NCI-H146 treated with DMSO at 0.1 percent for 48 hours (cell line): ENCODE measurements at regions not wholly inside any gene's neighbourhood (a gene's known extent, or its start where the extent isn't known, plus 50 kb on each side); places are given as distances from the start of the nearest gene placed in this dataset.

Experiments
- DNase-seq: peaks from one replicate; lab custom pipeline; 2025; ENCODE audit not compliant: unreplicated experiment; lab: John Stamatoyannopoulos, UW

DNA sequence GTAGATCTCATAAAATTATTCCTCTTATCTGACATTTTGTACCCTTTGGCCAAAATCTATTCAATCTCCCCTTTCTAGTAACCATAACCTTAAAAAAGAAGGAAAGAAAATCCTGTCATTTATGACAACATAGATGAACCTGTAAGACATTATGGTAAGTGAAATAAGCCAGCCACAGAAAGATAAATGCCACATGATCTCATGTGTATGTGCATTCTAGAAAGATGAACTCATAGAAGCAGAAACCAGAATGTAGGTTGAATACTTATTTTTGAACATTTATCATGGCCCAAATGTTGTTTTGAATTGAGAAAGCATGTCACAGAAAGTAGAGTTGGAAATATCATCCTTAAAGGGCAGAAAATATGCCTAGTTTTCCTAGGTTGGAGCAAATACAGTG, 1053.6 kb downstream of the SLC6A15 start:
- DNase-seq, result no peak

DNA sequence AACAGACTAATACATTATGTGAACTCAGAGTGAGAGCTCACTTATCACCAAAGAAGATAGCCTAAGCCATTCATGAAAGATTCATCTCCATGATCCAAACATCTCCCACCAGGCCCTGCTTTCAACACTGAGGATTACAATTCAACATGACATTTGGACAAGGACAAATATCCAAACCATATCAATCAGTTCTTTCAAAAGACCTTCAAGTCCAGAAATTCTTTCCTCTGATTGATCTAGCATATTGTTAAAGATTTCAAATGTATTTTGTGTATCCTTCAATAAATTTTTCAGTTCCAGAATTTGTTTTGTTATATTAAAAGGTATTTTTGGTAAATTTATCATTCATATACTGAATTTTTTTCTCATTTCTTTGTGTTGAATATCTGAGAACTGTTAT, 1055.8 kb downstream of the SLC6A15 start:
- no peak for DNase-seq

- no peak for DNase-seq
These were observed 1062.1 kb downstream of the SLC6A15 start for GRCh38 chr12:83850531-83850930.

DNA sequence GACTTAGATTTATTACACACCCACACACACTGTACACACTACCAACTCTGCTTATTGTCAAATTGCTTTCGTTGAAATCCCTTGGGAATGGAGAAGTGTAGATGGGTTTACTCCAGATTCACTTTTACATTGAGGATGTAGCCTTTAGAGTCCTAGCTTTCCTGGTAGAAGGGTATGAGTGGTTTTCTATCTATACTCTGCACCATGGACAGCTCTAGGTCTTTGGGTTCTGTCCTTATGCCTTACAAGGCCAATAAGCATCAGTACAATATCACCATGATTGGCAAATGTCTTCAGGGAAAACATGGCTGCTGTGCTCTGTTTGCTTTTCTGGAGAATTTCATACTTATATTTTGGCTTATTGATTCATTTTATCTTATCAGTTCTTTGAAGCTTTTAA, 1063.9 kb downstream of the SLC6A15 start:
- no peak for DNase-seq

DNA sequence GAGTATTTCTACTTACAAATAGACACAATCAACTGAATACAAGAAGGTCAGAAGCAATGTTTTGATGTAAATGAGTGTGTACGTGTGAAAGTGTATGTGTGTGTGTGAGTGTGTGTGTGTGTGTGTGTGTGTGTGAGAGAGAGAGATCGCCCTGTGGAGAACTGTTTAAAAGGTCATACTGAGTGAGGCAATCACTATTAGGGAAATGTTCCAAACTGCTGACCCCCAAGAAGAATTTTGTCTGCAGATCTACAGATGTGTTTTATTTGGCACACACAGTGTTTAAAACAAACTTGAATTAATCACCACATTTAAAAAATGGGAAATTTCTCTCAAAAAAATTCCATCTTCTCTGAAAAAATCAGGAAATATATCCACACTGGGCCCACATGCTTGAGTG, 1069.1 kb downstream of the SLC6A15 start:
- DNase-seq, result no peak

DNA sequence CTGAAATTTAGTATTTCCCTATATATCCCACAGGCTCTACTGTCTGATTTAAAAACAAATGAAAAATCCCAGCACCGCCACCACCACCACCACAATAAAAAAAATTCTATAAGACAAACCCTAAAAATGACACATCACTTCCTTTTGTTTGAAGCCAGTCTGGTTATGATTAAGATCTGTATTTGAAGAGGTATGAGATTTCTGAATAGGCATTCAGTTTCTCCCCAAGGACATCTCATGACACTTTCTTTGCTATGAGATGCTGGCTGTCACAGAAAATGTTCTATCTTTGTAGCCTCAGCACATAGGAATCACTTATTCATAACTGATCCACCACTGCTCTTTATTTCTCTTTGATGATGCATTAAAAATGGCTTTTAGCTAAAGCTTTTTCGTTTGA, 1071.0 kb downstream of the SLC6A15 start:
- no peak for DNase-seq

- DNase-seq, result peak; percentile 14
These were observed 1084.7 kb downstream of the SLC6A15 start for GRCh38 chr12:83827860-83828259.

DNA sequence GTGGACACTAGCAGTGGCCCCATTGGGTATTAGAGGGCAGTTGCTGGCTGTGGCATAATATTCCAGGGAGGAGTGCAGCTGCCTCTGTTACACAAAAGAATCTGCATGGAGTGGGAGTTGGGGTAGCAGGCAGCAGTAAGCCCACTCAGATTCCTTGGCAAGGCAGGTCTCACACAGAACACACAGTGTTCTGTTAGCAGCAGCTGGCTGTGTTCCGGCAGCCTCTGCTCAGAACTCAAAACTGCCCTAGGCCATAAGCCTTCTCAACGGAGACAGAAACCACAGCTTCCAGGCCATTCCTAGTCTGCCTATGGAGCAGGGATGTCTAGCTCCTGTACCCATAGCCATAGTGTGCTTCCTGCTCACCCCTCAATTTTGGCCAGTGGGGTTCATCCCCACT, 1085.4 kb downstream of the SLC6A15 start:
- DNase-seq, result no peak

DNA sequence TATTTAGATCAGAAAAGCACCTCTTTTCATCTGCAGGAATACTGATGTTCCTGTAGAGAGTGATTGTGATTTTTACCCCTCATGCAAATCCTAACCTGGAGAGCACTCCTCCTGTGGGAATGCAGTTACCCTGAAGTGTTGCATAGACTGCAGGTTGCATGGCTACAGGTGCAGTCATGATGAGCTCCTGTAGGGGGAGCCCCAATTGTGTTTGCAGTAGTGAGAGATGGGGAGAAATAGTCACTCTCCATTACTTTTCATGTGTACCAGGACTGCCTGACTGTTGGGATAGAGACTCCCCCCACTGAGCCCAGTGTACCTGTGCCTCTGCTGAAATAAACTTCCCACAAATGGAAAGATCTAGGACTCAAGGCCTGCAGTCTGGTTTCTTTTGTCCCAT, 1086.5 kb downstream of the SLC6A15 start:
- DNase-seq, result no peak

DNA sequence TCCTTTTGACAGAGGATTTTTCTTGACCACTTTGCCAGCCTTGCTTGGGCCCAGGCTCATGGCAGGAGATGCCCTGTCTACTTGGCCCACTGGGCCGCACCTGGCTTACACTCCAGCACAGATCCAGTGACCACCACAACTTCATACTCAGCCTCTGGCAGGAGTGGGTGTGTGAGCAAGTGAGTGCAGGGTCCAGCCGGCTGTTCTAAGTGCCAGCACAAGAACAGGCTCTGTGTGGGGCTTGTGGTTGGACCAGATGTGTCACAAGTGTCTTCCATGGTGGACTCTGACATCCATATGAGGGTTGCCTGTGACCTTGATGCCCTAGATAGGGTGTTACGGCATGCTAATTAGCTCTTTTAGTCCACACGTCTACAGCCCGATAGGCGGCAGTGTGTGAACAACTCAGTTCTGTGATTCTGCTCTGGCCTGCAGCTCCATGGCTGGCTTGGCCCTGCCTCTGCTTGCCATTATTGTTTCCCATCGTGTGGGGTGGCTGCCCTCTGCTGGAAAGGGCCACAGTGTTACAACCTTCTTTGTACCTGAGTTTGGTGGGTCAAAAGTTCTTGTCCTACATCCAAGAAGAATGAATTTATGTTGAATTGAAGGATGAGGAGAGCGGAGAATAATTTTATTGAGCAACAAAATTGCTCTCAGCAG, 1089.1 kb downstream of the SLC6A15 start:
- no peak for DNase-seq

GRCh38 chr12:83821967-83822366, 1090.6 kb downstream of the SLC6A15 start:
- no peak for DNase-seq

- no peak for DNase-seq
These were observed 1093.7 kb downstream of the SLC6A15 start for GRCh38 chr12:83818881-83819280.

DNA sequence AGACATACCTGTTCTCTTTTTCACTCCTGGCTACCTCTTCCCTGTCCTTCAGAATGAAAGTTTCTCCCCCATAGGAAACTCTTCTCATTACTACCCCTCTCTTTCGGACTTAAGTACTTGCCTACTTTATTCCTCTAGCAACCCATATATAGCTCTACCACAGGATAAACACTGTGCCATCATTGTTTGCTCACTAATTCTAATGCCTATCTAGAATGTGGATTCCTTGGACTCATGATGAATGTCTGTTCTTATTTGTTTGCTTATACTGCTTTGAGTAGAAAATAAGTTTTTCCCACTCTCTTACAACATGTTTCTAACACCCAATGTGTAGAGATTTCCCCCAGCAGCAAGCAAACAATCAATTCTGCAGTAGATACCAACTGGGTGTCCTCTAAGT, 1094.9 kb downstream of the SLC6A15 start:
- DNase-seq, result no peak

- DNase-seq, result no peak
These were observed 1104.0 kb downstream of the SLC6A15 start for GRCh38 chr12:83808591-83808990.

DNA sequence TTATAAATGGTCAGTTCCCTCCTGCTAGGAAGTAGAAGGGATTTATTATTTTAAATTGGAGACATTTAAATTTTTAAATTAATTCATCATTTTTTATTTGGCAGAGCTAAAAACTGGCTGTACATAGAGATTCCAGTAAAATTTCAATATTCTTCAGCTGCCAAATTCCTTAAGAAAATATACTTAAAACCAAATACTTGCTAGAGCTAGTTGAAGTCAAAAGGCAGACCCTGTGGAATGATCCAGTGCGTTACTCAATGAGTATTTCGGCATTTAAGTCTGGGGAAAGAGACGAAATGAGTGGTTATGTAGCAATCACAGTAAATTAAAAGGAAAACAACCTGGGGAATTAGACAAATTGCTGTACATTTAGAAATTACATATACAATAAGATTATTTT, 1104.7 kb downstream of the SLC6A15 start:
- no peak for DNase-seq

DNA sequence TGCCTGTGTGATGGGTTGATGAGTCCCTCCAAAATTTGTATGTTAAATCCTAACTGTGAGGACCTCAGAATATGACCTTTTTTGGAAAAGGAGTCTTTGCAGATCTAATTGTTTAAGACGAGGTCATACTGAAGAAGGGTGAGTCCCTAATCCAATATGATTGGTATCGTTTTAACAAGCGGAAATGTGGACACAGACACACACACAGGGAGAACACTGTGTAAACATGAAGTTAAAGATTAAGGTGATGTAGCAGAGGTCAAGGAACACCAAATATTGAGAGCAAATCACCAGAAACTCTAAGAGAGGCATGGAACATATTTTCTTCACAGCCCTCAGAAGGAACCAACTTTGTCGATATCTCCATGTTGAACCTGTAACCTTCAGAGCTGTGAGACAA, 1106.7 kb downstream of the SLC6A15 start:
- no peak for DNase-seq

GRCh38 chr12:83805156-83805772, 1107.3 kb downstream of the SLC6A15 start:
- no peak for DNase-seq

GRCh38 chr12:83801972-83802371, 1110.6 kb downstream of the SLC6A15 start:
- DNase-seq, result no peak

GRCh38 chr12:83800022-83800421, 1112.6 kb downstream of the SLC6A15 start:
- DNase-seq, result no peak

DNA sequence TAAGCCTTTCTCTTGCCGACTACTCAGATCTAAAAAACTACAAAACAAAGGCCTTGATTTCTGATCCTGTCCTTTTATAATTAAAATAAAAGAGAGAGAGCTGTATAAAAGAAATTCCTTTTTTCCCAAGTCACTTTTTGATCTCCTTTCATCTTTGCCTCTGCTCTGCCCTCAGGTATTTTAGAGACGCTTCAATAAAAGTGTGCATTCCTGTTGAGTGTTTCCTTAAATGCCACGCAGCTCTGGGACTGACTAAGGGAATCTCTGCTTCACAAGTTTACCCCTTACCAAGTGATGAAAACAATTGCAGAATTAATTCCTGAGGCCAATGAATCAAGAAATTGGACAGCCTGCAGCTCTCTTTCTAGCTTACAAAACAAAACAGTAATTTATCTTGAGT, 1109.8 kb downstream of the TMTC2 start:
- DNase-seq, result no peak

DNA sequence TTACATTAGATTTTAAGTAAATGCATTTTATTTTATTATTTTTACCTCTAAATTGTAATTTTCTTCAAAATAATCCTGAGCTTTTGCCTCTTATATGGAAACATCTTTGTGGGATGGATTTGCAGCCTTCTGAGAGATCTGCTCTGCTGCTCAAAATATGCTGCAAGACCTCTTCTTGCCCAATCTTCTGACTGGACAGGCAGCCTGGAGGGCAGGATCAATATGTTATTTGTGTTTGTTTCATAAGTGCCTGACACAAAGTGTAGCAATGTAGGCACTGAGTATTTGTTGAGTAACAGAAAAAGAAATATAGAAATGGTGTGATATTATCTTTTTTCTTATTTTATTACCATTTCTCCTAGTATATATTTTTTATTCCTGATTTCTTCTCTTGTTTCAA, 1106.9 kb downstream of the TMTC2 start:
- DNase-seq, result no peak

DNA sequence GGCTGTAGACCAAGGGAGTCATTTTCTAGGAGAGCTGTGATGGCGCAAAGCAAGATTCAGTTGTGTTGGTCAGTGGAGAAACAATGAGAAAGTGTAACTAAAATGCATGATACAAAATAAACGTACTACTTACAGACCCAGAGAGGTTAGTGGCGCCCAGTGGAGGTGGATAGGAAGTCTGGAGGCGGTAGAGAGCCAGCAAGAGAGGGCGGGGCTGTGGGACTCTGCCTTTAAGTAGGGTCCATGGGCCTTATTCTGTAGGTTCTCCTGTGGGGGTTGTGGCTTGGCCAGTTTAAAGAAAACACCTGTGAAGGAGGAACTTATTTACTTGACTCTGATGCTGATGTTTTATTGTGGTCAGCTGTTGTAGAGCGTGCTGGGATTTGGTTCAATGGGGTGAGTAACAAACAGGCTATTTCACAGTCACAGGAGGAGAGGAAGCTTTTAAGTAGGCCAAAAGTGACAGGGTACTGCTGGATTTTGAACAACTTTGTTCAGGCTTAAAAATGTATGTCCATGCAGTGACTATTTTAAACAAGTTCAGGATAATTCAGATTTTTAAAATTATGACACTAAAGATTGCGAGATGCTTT, 1097.7 kb downstream of the TMTC2 start:
- DNase-seq, result no peak

DNA sequence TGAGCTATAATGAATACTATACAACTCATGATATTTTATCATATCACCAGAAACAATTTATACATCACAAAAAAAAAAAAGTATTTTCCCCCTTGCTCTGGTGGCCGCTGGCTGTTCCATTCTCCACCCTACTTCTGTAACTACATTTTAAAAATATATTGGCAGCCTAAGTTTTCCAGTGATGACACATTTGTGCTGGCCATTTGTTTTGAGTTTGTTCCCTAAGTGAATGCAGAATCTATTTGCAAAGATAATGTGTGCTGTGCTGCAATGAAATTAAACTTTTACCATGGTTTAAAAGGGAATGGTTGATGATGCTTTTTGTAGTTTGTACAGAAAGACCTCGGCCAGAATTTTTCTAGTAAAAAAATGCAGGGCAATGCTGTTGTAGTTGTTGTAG, 1092.8 kb downstream of the TMTC2 start:
- DNase-seq, result no peak
